ENCODE measurements at regions not wholly inside any gene's neighbourhood (a gene's known extent, or its start where the extent isn't known, plus 50 kb on each side); places are given as distances from the start of the nearest gene placed in this dataset.

DNA sequence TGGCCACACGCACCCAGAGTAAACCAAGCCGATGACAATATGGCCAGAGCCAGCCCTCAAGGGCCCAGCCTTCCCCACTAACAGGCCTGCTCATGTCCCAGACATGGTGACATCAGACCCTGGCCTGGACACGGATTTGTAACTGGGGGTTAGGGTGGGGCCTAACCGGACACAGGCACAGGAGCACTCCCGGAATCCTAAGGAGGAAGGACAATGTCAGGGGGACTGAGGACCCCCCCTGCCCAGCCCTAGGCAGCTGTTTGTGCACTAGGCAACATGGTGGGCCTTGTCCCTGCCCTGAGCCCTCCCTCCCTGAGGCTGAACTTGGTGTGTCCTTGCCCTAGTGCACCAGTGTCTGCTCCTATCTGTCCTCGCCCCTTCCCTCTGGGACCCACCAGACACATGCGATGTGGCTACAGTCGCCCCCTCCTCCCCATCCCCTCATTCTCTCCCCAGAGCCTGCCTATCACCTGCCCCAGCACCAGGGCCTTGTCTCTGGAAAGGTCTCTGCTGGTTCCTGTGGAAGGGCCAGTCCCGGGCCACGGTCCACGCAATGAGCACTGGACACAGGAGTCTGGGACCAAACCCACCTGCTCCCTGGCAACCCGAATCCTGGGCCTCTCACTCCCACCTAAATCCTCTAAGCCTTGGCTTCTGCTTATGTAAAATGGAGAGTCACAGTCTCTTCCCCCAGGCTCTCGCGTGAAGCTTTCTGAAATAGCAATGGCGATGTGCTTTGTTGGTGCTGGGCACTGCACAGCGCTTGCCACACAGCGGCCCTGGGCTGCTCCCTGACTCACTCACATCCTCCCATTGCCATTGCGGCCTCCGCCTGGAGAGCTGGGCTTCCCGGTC lies 76.5 kb upstream of the RAB6C start:
- TF ChIP-seq CTCF (IDR thresholded peaks at IDR 0.05) (no peak), MAX (CRISPR knock-in tag; IDR thresholded peaks at IDR 0.05) (no peak), ATF6 (CRISPR knock-in tag; IDR thresholded peaks at IDR 0.05) (no peak)
